Mesendoderm (in vitro differentiated cells): ENCODE measurements at regions not wholly inside any gene's neighbourhood (a gene's known extent, or its start where the extent isn't known, plus 50 kb on each side); places are given as distances from the start of the nearest gene placed in this dataset.
"Not testable (repeated sequence)": the region's sequence is repeated elsewhere in the genome, so short reads cannot be mapped to it uniquely, and the experiment has no call there.

Source experiments
- DNase-seq: peaks from one replicate; pipeline ENCODE4 v3.0.0; 2013
- H2AK5ac ChIP-seq: 2 replicates; pipeline ENCODE4 v1.6.1; 2013; ENCODE audit warnings: low read length, inconsistent platforms
- H2BK120ac ChIP-seq: 2 replicates; pipeline ENCODE4 v1.6.1; 2013; ENCODE audit warnings: low read depth, mild to moderate bottlenecking, low read length, moderate library complexity, mixed read lengths
- H2BK15ac ChIP-seq: replicated peaks from 2 replicates; pipeline ENCODE4 v1.6.1; 2013; ENCODE audit warnings: low read depth, mild to moderate bottlenecking, moderate library complexity
- H2BK5ac ChIP-seq: 2 replicates; pipeline ENCODE4 v1.6.1; 2013; ENCODE audit warnings: low read length, inconsistent platforms
- H3K18ac ChIP-seq: 2 replicates; pipeline ENCODE4 v1.6.1; 2013; ENCODE audit warnings: mild to moderate bottlenecking, low read length, mixed read lengths
- H3K23ac ChIP-seq: one replicate; pipeline ENCODE4 v1.6.1; 2013; ENCODE audit warnings: low read length
- H3K27ac ChIP-seq: 2 replicates; pipeline ENCODE4 v1.5.1; 2013; ENCODE audit warnings: low read depth, mild to moderate bottlenecking, inconsistent platforms, low read length, moderate library complexity
- H3K27me3 ChIP-seq: 2 replicates; pipeline ENCODE4 v1.6.1; 2013; ENCODE audit warnings: low read length, control low read depth, mild to moderate bottlenecking, inconsistent platforms; ENCODE audit not compliant: insufficient read depth, poor library complexity
- H3K36me3 ChIP-seq: 2 replicates; pipeline ENCODE4 v1.6.1; 2013; ENCODE audit warnings: low read length, inconsistent platforms; ENCODE audit not compliant: control insufficient read depth, insufficient read depth
- H3K4ac ChIP-seq: one replicate; pipeline ENCODE4 v1.6.1; 2013; ENCODE audit warnings: low read depth, mild to moderate bottlenecking, low read length, moderate library complexity
- H3K4me1 ChIP-seq: 2 replicates; pipeline ENCODE4 v1.6.1; 2013; ENCODE audit warnings: low read depth, low read length, inconsistent platforms; ENCODE audit not compliant: control insufficient read depth
- H3K4me2 ChIP-seq: 2 replicates; pipeline ENCODE4 v1.6.1; 2013; ENCODE audit warnings: low read length
- H3K4me3 ChIP-seq: 2 replicates; pipeline ENCODE4 v1.5.1; 2013; ENCODE audit warnings: mild to moderate bottlenecking, low read length
- H3K56ac ChIP-seq: one replicate; pipeline ENCODE4 v1.6.1; 2013; ENCODE audit warnings: low read length
- H3K79me1 ChIP-seq: 2 replicates; pipeline ENCODE4 v1.6.1; 2013; ENCODE audit warnings: low read length, inconsistent platforms
- H3K79me2 ChIP-seq: 2 replicates; pipeline ENCODE4 v1.6.1; 2013; ENCODE audit warnings: mild to moderate bottlenecking, low read length; ENCODE audit not compliant: control insufficient read depth, insufficient read depth
- H3K9ac ChIP-seq: 2 replicates; pipeline ENCODE4 v1.6.1; 2013; ENCODE audit warnings: low read length, inconsistent platforms
- H4K5ac ChIP-seq: one replicate; pipeline ENCODE4 v1.6.1; 2013; ENCODE audit warnings: low read length
- H4K8ac ChIP-seq: one replicate; pipeline ENCODE4 v1.6.1; 2013; ENCODE audit warnings: low read depth, mild to moderate bottlenecking, control low read depth, low read length, moderate library complexity
- WGBS: extraction: QIAGEN DNeasy Blood & Tissue Kit; methylation state at CpG from one replicate; pipeline ENCODE4 v1.1.7; 2013; ENCODE audit warnings: low lambda C conversion rate, missing lambda C conversion rate; ENCODE audit not compliant: insufficient coverage; ENCODE audit errors: extremely low coverage; 5-methylcytosine and 5-hydroxymethylcytosine counted together

GRCh38 chr1:232334811-232335210, 295.1 kb downstream of the SIPA1L2 start:
- WGBS: no CpG with 5 or more reads among the region's 10 CpGs
- no peak overlapping the region for H4K5ac ChIP-seq
- DNase-seq: no peak

GRCh38 chr1:232334246-232334645, 295.7 kb downstream of the SIPA1L2 start:
- H3K79me2 ChIP-seq: no peaks in the 10 kb centered on the region
- H3K4me1 ChIP-seq: no peaks in the 10 kb centered on the region
- no peak overlapping the region for H3K56ac ChIP-seq
- no peak for DNase-seq
- H3K27ac ChIP-seq: no peak overlapping the region
- no peak overlapping the region for H3K4me2 ChIP-seq
- H3K4ac ChIP-seq: no peak overlapping the region
- H2BK15ac ChIP-seq: no peak overlapping the region
- H3K9ac ChIP-seq: no peak overlapping the region
- no peak overlapping the region for H2AK5ac ChIP-seq
- H3K23ac ChIP-seq: no peak overlapping the region
- H3K27me3 ChIP-seq: no peaks in the 10 kb centered on the region
- no peaks in the 10 kb centered on the region for H3K36me3 ChIP-seq
- no peak overlapping the region for H4K5ac ChIP-seq
- no peak overlapping the region for H3K4me3 ChIP-seq
- H2BK5ac ChIP-seq: no peak overlapping the region
- no peak overlapping the region for H2BK120ac ChIP-seq
- no CpG with 5 or more reads among the region's 3 CpGs for WGBS
- no peak overlapping the region for H4K8ac ChIP-seq
- no peak overlapping the region for H3K18ac ChIP-seq
- no peaks in the 10 kb centered on the region for H3K79me1 ChIP-seq

More at GRCh38 chr1:232334811-232335210, 295.1 kb downstream of the SIPA1L2 start:
- Histone ChIP-seq H2BK120ac (no peak overlapping the region), H3K79me2 (no peaks in the 10 kb centered on the region), H3K4me2 (no peak overlapping the region), H3K18ac (no peak overlapping the region), H4K8ac (no peak overlapping the region), H3K9ac (no peak overlapping the region), H3K4me1 (no peaks in the 10 kb centered on the region), H3K23ac (no peak overlapping the region), H3K56ac (no peak overlapping the region), H3K4me3 (no peak overlapping the region), H3K27me3 (no peaks in the 10 kb centered on the region), H3K79me1 (no peaks in the 10 kb centered on the region), H2AK5ac (no peak overlapping the region), H3K27ac (no peak overlapping the region), H2BK15ac (no peak overlapping the region), H3K36me3 (no peaks in the 10 kb centered on the region), H2BK5ac (no peak overlapping the region), H3K4ac (no peak overlapping the region)

- Histone ChIP-seq H3K56ac (no peak overlapping the region), H2BK120ac (no peak overlapping the region), H3K9ac (no peak overlapping the region), H3K4me1 (no peaks in the 10 kb centered on the region), H3K23ac (no peak overlapping the region), H3K18ac (no peak overlapping the region), H3K79me2 (no peaks in the 10 kb centered on the region), H4K5ac (no peak overlapping the region), H2BK5ac (no peak overlapping the region), H3K4ac (no peak overlapping the region), H3K4me3 (no peak overlapping the region), H3K4me2 (no peak overlapping the region), H3K27me3 (no peaks in the 10 kb centered on the region), H2BK15ac (no peak overlapping the region), H3K27ac (no peak overlapping the region), H3K79me1 (no peaks in the 10 kb centered on the region), H2AK5ac (no peak overlapping the region), H4K8ac (no peak overlapping the region), H3K36me3 (no peaks in the 10 kb centered on the region)
- no CpG with 5 or more reads among the region's 5 CpGs for WGBS
- no peak for DNase-seq
These were observed 296.5 kb downstream of the SIPA1L2 start for GRCh38 chr1:232333419-232333767.

GRCh38 chr1:232332710-232333418, 297.1 kb downstream of the SIPA1L2 start:
- H3K18ac ChIP-seq, H3K9ac ChIP-seq, H3K79me2 ChIP-seq, H3K4ac ChIP-seq, H3K4me3 ChIP-seq, DNase-seq, H3K23ac ChIP-seq, H3K27ac ChIP-seq, H3K36me3 ChIP-seq, H4K8ac ChIP-seq, H3K4me2 ChIP-seq, H2BK120ac ChIP-seq, H3K79me1 ChIP-seq, H3K56ac ChIP-seq, H2AK5ac ChIP-seq, H3K4me1 ChIP-seq, H3K27me3 ChIP-seq, H4K5ac ChIP-seq, H2BK5ac ChIP-seq, H2BK15ac ChIP-seq: not testable (repeated sequence)
- no CpG with 5 or more reads among the region's 9 CpGs for WGBS

- Histone ChIP-seq H3K56ac (no peak overlapping the region), H3K79me2 (no peaks in the 10 kb centered on the region), H3K18ac (no peak overlapping the region), H3K4me3 (no peak overlapping the region), H3K4ac (no peak overlapping the region), H3K79me1 (no peaks in the 10 kb centered on the region), H3K4me1 (no peaks in the 10 kb centered on the region), H3K4me2 (no peak overlapping the region), H4K8ac (no peak overlapping the region), H3K27me3 (no peaks in the 10 kb centered on the region), H2BK120ac (no peak overlapping the region), H3K36me3 (no peaks in the 10 kb centered on the region), H2BK5ac (no peak overlapping the region), H3K9ac (no peak overlapping the region), H3K23ac (no peak overlapping the region), H2BK15ac (no peak overlapping the region), H4K5ac (no peak overlapping the region), H2AK5ac (no peak overlapping the region), H3K27ac (no peak overlapping the region)
- DNase-seq: no peak
- no CpG with 5 or more reads among the region's 10 CpGs for WGBS
These were observed 300.7 kb downstream of the SIPA1L2 start for GRCh38 chr1:232329103-232329813.
